GM21619 (cell line): ENCODE measurements at regions not wholly inside any gene's neighbourhood (a gene's known extent, or its start where the extent isn't known, plus 50 kb on each side); places are given as distances from the start of the nearest gene placed in this dataset.
"Not testable (repeated sequence)": the region's sequence is repeated elsewhere in the genome, so short reads cannot be mapped to it uniquely, and the experiment has no call there.

Experiments used
- ATAC-seq: cut with Tn5 transposase; IDR thresholded peaks from one replicate; pipeline ENCODE4 v1.9.1; 2021; ENCODE audit not compliant: unreplicated experiment

DNA sequence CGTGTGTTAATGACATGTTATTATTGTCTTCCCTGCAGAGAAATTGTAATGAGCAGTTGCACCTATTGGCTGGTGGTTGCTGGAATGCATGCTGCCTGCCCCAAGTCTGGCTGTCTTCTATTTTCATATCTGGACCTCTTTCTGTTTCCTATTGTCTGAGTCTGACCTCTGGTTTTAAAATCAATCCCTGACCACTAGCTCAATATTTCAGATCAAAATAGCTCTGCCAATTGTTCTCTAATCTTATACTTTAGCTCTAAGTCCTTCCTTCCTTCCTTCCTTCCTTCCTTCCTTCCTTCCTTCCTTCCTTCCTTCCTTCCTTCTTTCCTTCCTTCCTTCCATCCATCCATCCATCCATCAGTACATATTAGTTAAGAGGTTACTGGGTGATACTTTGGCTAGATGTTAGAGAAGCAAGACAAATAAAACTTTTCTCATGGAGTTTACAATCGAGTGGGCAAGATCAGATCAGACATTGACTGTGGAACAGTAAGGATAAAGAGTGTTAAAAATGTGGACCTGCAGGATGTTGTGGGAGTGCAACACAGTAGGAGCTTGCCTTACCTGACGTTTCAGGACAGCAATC lies 417.1 kb downstream of the SOCS6 start:
- ATAC-seq: no peak

DNA sequence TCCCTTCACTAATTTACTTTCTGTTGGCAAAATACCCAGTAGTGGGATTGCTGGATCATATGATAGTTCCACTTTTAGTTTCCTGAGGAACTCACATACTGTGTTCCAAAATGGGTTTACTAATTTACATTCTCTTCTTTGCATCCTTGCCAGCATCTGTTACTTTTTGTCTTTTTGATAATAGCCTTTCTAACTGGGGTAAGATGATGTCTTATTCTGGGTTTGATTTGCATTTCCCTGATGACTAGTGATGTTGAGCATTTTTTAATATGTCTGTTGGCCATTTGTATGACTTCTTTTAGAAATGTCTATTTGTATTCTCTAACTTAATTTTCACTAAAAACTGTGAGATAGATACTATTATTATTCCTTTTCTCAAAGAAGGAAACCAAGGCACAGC lies 411.7 kb downstream of the SOCS6 start:
- no peak for ATAC-seq

DNA sequence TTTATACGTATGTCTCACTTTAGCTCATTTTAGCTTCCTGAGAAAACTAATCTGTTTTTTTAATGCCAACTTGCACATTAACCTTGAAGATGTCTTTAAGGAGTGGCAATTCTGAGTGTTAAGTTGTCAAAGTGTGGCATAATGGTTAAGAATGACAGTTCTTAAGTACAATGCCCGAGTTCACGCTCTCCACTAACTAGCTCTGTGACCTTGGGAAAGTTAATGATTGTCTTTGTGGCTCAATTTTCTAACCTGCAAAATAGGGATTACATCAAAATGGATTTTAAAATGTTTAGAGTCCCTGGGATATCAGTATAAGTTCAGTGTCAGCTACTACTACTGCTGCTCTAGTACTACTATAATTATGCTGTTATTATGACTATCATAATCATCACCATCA lies 409.7 kb downstream of the SOCS6 start:
- ATAC-seq: no peak

DNA sequence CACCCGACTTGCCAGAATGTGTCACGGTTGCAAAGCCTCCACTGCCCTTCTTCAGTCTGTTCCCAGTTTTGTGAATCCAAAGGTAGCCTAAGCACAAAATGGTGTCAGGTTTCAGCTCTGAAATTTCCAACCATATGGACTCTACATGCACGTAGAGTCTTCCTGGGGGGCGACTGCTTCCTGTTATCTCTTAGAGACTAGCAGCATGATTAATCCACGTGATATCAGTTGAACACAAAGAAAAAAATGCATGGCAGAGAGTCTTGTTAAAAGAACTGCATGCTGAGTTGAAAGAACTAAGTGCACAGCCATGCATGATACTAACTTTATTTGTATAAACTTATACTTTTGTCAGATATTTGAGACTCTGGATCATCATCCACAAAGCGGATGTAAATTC lies 404.4 kb downstream of the SOCS6 start:
- no peak for ATAC-seq

DNA sequence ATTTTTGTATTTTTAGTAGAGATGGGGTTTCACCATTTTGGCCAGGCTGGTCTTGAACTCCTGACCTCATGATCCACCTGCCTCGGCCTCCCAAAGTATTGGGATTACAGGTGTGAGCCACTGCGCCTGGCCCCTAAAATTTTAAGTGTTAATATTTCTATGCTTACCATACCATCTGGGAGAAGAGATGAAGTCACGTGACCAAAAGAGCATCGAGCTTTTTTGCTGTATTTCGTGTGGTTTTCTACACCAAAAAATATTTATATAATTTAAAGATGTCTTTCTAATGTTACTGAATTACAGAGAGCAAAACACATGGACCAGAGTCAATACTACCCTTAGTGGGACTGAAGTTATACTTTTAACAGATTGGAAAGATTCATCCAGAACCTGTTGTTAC lies 400.9 kb downstream of the SOCS6 start:
- ATAC-seq: not testable (repeated sequence)

DNA sequence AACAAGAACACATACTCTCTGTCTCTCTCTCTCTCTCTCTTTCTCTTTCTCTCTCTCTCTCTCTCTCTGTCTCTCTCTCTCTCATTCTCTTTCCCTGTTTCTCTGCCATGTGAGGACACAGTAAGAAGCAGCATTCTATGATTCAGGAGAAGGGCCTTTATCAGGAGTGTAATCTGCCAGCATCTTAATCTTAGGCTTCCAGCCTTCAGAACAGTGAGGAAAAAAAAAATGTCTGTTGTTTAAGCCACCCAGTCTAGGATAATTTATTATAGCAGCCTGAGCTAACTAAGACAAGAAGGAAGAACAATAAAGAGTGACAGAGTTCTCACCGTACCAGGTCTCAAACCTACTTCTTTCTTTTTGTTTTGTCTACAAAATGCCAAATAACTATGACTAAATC lies 399.4 kb downstream of the SOCS6 start:
- no peak for ATAC-seq

DNA sequence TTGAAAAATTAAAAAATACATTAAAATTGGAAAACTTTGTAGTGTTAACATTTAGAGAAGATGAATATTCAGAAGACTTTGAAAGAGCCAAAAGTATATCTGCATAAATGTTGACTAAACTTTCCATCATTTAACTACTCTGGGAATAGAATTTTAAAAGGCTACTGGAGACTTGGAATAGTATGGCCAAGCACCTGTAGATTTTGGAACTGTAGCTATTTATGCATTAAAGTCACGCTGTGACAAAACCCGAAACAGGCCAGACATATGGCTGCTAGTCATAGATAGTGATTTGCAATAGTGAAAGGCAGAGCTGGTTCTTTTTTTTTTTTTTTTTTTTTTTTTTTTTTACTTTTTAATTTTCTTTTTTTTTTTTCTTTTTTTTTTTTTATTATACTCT lies 396.0 kb downstream of the SOCS6 start:
- ATAC-seq: no peak

DNA sequence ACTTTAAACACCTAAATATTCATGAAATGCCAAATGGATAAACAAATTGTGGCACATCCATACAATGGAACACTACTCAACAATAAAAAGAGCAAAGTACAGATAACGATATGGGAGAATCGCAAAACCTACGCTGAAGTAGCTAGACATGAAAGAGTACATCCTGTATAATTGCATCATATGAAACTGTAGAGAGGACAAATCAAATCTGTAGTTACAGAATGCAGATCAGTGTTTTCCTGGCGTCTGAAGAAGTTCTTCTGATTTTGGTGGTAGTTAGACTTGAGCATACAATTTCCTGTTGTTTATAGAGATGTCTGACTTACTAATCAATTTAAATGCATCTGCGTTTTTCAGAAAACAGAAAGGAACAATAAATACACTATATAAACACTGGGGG lies 394.4 kb downstream of the SOCS6 start:
- no peak for ATAC-seq

DNA sequence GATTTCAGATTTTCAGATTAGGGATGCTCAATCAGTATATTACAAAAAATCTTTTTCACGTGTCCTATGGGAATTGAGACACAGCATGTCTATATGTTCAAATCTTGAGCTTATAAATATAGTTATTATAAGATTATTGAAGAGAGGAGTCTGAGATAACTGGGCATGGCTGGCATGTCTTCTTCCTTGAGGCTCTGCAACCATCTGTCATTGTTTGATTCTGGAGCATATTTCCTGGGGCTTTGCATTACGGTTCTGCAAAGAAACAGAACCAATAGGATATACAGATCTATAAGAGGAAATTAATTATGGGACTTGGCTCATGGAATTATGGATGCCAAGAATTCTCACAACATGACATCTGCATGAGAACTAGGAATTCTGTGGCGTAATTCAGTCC lies 386.1 kb downstream of the SOCS6 start:
- no peak for ATAC-seq

DNA sequence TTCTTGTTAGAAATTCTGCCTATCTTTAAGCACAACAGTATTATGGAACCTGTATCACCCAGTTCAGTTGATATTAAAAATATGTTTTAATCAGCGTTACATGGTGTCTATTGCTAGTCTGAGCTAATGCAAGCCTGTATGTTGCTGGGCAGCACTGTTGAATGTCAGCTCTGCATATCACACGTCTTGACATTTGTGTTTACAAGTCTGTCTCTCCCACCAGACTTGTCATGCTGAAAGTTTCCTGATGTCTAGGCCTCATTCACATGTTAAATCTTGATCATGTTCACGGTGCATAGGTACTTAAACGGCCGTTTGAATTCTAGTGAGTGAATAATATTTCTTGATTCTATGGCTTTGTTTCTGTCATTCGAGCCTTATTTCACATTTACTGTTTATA lies 385.0 kb downstream of the SOCS6 start:
- no peak for ATAC-seq

DNA sequence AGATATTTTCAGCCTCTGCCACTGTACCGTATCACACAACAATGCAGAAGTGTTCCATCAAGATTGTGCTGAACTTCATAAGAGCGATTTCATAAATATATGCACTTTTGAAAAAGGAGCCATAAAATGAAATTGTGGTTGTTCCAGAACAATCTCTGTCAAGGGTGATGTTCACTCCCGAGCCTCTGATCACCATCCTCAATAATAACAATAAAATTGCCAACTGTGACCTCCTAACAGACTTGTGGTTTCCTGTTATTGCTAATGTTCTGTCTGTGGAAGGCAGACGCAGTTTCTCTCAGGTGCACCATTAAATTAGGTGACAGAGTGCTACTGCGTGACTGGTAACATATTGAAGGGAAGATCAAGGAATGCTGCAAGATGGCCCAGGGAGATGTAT lies 383.7 kb downstream of the SOCS6 start:
- no peak for ATAC-seq

DNA sequence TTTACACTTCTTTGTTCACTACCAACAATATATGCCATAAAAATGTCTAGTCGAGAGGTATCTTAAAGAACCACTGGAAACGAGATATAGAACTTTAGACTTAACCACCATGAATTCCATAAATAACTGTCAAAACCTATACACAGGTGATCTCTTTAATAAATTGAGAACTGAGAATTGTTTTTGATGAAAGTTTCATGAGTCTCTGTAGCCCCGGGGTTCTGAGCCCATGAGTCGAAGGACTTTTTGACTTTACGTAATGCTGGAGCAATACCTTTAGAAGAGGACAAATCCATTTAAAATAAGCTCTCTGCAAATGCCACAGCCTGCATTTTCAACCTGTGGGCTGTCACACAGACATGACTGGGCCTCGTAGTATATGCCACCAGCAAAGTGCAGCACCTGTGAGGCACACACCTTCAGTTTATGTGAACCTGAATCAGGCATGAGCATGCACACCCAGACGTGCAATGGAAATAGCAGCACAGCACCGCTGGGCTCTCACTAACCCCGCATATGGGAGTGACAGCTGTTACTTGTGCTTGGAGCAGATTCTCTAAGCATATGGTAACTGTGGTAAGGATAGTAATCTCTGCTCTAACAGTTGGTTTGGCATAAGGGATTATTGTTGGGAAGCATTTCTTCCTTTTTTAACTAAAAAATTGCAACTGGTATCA lies 383.2 kb downstream of the SOCS6 start:
- ATAC-seq: no peak

DNA sequence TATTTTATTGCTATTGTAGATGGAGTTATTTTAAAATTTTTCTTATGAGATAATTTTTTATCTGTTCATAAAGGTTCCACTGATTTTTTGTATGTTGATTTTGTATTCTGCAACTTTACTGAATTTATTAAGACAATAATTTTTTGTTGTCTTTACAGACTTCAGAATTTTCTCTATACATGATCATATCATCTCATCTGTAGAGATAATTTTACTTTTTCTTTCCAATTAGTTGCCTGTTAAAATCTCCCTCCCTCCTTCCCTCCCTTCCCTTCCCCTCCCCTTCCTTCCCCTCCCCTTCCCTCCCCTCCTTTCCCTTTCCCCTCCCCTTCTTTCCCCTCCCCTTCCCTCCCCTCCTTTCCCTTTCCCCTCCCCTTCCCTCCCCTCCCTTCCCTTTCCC lies 378.1 kb downstream of the SOCS6 start:
- no peak for ATAC-seq

DNA sequence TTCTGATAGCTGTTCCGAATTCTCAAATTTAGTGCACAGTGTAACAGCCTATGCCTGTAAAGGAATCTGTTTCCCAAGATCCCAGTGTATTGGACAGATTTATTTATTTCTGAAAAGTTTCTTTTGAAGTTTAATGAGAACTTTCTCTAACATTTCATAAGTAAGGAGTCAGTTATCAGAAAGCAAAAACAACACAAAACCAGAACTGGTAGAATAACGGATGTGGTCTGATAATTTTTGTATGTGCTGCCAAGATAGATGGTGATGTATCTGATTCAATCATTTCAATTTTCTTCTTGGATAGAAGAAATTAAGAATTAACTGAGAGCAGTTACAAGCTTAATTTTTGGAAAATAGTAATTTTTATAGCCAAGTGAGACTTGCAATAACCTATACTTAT lies 374.3 kb downstream of the SOCS6 start:
- ATAC-seq: no peak

DNA sequence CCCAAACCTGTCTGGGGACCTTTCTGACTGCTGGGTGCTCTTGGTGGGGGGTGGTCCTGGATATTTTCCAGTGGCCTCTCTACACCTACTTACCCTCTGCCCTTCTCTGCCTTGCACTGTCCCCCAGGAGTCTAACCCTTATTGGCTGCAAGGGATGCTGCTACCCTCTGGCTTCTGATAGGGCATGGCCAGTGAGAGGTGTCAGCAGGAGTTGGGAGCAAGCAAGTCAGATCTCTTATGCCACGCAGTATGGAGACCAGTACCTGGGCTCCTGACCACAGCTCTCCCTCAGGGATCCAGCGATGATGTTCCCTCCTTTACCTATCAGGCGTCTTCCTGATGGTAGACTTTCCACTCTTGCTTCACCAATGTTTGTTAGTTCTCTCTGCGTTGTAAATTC lies 373.7 kb downstream of the SOCS6 start:
- no peak for ATAC-seq

DNA sequence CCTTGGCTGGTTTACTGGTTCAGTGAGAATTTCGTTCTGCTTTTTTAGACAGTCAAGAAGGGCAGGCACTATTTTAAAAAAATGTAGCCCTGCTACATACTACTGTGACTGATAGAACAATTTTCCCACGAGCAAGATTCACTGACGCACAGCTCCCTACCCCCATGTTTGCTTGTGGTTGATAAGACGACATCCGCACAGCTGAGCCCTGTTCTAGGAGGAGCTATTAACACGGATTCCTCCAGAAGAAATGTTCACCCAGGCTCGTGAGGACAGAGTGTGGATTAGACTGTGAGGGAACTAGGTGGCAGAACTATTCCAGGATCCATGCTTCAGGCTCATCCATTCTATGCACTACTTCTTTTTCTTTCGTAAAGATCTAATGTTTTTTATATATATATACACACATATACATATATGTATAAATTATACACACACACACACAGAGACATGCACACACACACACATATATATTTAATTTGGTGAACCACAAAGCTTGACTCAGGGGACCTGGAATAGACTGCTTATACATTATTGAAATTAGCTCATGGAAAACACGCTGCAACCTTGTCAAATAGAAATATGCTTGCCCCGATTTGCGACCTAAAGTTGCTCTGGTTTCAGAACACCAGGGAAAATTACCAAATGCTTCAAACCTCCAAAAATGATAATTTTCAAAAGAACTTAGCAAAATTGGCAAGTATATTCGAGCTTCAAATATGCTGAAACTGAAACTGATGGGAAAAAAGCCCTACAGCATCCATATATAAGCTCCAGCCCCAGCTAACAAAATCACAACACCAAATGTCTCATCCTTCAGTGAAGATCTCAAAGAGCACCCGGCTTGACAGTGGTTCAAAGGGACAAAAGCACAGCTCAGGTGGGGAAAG lies 370.4 kb downstream of the SOCS6 start:
- no peak for ATAC-seq

DNA sequence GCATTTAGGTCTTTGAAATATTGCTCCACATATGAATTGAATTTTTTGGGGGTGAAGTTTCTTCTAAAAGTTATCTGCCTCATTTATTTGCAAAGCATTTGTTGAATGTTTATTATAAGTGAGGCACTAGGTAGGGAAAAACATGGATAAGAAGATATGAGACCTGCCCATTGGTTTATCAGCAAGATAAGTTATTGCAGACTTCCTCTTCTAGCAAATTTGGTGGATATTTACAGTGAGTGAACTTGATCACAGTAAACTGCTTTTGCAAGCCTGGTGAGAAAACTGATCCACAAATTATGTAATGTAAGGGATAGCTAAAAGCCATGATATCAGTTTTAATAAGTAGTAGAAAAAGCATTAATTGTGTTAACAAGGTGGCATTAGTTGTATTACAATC lies 364.8 kb downstream of the SOCS6 start:
- no peak for ATAC-seq

DNA sequence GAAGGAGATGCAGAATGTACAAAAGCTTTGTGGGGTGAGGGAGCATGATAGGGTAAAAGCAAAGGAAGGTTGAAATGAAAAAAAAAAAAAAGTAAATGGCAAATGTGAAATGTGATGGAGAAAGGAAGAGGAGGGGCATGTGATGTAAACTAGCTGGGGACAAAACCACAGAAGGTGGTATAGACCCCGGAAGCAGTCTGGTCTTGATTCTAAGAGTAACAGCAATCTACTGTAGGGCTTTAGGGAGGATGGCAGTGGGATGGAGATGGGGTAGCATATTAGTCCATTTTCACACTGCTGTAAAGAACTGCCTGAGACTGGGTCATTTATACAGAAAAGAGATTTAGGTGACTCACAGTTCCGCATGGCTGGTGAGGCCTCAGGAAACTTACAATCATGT lies 362.0 kb downstream of the SOCS6 start:
- ATAC-seq: no peak

DNA sequence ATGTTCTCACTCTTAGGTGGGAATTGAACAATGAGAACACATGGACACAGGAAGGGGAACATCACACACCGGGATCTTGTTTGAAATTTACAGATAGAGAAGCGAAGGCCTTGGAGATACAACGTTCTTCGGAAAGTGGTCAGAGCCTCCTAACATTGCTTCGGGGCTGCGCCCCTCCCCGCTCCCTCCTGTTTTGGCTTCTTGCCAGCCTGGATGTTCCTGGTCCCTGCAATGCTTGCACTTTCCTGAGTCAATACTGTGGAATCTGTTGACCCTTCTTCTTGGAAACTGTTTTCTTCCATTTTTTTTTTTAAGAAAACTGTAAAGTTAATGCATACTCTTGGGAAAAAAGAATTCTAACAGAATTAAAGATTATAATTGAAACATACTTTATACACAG lies 360.8 kb downstream of the SOCS6 start:
- ATAC-seq: no peak

DNA sequence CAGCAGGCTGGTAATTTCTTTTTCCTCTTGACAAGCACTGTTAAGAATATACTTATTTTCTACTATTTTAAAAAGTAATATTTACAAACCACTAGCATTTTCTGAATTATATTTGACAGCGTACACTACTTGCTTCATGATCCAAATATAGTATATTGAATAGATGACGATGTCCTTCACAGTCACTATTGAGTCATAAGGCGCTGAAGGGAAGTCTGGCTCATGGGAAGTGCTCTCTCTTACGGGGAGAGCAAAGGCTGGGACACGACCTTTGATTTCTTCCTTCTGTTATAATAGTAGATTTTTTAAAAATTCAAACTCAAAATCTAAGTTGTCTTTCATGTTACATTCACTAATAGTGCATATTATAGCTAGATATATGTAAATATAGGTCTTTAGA lies 357.1 kb downstream of the SOCS6 start:
- ATAC-seq: no peak

DNA sequence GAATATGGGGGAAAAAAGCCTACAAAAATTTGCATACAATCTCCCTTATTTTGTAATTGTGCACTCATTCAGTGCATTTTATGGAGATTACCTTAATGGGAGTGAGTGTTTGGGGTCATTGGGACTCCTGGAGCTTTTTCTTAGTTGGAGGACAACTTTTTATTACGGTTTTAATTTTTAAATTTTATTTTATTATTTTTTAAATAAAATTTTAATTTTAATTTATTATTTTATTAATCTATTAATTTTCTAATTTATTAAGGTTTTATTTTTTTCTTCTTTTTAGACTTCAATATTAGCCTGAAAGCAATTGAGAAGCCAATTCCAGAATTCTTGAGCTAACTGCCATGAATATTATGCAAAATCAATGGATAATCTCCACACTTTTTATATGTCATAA lies 355.0 kb downstream of the SOCS6 start:
- ATAC-seq: no peak

DNA sequence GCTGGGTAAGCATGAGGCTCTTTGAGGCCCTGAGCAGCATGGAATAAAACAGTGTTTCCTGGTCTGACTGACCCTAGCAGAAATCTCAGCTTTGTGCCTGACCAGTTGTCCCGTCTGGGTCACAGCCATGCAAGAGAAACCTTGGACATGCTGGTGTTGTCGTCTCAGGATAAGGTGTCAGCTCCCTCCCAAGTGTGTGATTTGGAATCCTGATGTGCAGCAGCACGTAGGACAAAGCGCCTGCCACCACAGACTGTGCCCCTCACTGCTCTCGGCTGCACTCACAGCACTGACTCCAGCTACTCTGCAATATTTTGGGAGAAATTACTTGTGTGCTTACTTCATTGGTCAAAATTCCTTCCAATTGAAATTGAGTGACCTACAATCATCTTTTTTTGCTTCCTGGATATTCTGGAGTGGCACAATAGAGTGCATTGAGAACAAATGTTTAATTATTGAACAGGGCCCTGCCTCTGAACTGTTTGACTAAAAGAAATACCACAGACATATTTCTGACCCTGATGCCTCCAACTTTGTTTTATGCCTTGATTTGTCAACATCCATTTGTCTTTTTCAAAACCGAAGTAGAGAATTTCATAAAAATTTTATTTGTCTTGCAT lies 352.4 kb downstream of the SOCS6 start:
- no peak for ATAC-seq
